Inflammatory macrophage treated with lipopolysaccharide for 4 hours (primary cell): ENCODE measurements at regions not wholly inside any gene's neighbourhood (a gene's known extent, or its start where the extent isn't known, plus 50 kb on each side); places are given as distances from the start of the nearest gene placed in this dataset.

Experiments
- DNase-seq: peaks from one replicate; pipeline ENCODE4 v3.0.0-alpha.2; 2020

GRCh38 chr2:78634425-78634824 is 391.1 kb upstream of the REG3G start:
- DNase-seq: no peak

DNA sequence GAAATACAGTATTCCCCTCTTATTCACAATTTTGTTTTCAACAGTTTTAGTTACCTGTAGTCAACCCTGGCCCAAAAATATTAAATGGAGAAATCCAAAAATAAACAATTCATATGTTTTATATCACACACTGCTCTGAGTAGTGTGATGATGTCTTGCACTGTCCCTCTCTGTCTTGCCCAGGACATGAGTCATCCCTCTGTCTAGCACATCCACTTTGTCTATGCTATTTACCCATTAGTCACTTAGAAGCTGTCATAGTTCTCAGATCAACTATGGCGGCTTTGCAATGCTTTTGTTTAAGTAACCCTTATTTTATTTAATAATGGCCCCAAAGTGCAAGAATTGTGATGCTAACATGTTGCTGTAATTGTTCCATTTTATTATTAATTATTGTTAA is 380.6 kb upstream of the REG3G start:
- DNase-seq: no peak

DNA sequence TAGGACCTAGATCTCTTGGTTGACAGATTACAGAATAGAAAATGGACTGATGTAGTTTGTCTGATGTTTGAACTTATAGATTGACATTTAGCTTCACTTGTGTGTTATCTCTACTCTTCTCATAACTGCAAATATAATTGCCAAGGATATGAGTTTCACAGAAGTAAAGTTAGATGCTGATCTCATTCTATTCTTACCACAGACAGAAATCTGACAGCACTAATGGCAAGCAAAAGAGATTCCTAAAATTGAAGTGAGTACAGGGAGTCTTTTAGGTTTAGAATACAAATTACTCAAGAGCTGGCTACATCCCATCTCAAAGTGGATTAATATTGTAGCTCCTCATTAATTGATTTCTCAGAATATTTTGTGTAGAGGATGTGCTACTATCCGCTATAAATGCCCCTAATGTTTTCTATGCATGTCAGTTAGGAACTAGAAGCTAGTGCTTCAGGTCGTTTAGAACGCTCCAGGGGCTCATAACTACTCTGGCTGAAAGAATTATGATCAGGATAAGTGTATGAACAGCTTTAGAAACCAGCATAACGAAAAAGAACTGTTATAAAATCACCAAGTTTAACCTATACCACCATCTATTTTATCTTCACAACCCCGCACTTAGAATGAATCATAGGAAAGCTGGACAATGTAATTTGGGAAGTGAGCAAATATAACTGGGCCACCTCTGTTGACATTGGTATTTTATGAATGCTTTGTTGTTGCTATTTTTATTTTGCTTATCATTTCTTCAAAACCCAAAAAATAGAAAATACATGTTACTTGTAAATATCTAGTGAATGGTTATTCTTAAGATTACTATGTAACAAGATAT is 378.8 kb upstream of the REG3G start:
- no peak for DNase-seq

- no peak for DNase-seq
Observed at GRCh38 chr2:78648558-78648957, 376.9 kb upstream of the REG3G start.

DNA sequence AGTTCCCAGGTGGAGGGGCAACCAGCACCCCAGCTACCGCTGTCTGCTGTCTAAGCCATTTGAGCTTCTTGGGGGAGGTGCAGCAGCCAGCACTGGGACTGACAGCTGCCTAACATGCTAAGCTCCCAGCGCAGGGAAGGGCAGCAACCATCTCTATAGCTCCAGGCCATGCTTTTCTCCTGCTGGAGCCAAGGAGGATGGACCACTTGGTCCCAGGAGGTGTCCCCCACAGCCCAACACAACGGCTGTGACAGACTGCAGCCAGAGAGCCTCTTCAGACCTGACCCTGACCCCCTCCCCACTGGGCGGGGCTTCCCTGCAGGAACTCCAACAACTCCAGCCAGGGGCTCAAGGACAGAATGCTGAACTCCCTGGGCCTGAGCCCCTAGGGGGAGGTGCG is 370.6 kb upstream of the REG3G start:
- no peak for DNase-seq

GRCh38 chr2:78676921-78677696 is 348.4 kb upstream of the REG3G start:
- DNase-seq: no peak

DNA sequence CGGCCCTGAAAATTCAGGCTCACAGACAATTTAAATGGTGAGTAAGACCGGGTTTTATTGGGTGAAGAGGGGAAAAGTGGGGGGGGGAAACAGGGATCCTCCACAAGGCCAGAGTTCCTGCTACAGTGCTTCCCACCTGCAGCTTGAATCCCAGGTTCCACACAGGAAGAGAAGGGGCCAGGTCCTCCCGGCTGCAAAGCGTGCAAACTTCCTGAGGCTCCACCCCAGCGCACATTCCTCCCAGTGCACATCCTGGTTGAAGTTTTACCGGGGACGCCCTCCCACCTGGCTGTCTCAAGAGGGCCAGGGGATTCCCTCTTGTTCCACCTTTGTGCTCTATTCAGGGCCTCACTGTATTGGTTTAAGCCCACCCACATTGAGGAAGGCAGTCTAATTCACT is 347.7 kb upstream of the REG3G start:
- no peak for DNase-seq

- no peak for DNase-seq
Observed at GRCh38 chr2:78681386-78681785, 344.1 kb upstream of the REG3G start.

DNA sequence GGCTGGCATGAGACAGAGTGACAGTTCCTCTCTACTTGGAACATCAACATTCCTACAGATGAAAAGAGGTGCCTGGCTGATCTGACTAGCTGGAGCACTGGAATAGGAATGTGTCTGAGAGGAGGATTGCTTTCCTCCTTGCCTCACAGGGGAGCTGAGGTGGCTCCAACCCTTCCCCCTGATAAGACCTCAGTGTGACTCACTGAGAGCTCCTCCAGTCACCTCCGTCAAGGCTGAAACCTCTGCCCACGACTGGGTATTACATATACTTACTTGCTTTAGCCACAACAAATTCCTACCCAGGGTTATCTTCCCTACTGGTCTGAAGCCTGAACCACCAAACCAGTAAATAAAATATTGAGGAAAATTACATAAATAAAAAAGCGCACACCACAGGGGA is 342.7 kb upstream of the REG3G start:
- DNase-seq: no peak

DNA sequence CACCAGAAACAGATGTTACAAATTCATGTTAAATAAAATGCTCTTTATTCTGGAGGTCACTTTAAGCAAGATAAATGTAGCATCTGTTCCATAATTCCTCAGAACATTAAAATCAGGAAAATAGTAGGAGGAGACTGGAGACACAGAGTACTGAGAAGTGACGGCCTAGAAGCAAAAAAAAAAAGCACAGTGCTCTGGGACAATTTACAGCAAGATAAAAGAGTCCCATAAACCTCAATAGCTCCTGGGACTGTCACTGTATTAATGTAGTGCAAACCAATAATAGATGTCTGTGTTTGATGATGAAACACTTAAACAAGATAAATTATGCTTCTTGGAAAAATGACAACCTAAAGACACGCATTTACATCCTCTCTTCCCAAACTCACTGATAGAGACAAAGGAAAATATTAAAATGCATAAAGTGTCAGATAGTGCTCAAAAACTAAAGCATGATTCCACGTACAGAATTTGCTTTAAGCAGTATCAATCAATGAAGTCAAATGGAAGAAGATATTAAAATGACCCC is 338.8 kb upstream of the REG3G start:
- DNase-seq: no peak

- DNase-seq: no peak
Observed at GRCh38 chr2:78699696-78700095, 325.8 kb upstream of the REG3G start.

DNA sequence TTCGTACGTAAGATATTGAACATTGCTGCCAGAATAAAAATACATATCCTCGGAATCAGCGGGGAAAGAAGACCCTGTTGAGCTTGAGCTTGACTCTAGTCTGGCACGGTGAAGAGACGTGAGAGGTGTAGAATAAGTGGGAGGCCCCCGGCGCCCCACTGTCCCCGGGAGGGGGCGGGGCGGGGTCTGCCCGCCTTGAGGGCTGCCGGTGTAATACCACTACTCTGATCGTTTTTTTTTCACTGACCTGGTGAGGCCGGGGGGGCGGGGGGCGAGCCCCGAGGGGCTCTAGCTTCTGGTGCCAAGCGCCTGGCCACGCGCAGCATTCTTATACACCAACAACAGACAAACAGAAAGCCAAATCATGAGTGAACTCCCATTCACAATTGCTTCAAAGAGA is 324.0 kb upstream of the REG3G start:
- no peak for DNase-seq

DNA sequence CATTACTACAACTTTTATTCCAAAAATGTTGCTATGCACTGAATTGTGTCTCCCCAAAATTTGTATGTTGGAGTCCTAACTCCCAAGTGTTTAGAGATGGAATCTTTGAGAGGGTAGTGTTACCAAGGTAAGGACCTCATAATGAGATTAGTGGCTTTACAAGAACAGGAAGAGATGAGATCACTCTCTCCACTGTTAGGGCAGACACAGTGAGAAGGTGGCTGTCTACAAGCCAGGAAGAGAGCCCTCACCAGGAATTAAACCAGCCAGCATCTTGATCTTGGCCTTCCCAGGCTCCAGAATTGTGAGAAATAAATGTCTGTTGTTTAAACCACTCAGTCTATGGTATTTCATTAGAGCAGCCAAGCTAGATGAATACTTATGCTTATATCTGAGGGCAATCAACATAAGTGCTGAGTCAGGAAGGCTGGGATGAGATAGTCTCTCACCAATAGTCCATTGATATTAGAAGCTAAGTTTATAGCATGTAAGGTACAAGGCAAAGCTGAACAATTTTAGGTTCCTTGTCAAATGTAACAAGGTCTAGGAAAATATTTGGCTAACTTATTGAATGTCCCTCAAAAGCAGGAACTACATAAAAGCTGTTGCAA is 317.6 kb upstream of the REG3G start:
- DNase-seq: no peak

- DNase-seq: no peak
Observed at GRCh38 chr2:78710632-78711375, 314.7 kb upstream of the REG3G start.

GRCh38 chr2:78715293-78715692 is 310.2 kb upstream of the REG3G start:
- no peak for DNase-seq

GRCh38 chr2:78718024-78718423 is 307.5 kb upstream of the REG3G start:
- no peak for DNase-seq

DNA sequence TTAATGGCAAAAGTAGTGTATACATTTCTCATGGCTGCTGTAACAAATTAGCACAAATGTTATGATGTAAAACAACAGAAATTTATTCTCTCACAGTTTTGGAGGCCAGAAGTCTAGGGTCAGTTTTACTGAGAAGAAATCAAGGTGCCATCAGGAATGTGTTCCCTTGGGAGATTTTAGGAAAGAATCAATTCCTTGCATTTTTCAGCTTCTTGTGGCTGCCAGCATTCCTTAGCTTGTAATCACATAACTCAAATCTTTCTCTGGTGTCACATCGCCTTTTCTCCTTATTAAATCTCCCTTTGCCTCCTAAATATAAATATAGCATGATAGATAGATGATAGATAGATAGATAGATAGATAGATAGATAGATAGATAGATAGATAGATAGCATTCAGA is 307.0 kb upstream of the REG3G start:
- DNase-seq: no peak

DNA sequence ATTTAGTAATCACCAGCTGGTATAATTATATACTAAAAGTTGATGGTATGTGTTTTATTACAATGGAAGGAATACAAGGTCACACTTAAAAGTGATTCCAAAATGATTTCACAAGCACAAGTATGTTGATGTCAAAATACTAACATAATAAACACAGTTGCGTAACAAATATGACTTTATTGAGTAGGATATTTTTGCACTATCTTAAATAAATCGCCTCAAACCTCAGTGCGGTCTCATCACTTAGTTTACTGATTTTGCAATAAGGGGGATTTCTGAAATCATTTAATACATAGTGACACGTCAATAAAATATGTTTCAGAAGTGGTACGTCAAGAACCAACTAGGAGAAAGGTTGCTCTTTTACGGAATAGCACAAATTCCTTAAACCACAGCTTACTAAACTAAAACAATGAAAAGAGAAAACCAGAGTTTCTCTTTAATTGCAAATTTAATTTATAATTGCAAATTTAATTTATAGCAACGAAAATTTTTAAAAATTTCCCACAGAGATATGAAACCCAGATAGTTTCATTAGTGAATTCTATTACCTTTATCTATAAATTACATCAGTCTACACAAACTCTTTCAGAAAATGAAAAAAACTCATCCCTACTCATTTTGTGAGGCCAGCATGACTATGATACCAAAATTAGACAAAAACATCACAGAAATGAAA is 304.0 kb upstream of the REG3G start:
- DNase-seq: no peak

- no peak for DNase-seq
Observed at GRCh38 chr2:78734221-78734620, 291.3 kb upstream of the REG3G start.

- DNase-seq: no peak
Observed at GRCh38 chr2:78739282-78739681, 286.2 kb upstream of the REG3G start.

GRCh38 chr2:78749638-78750037 is 275.9 kb upstream of the REG3G start:
- no peak for DNase-seq

DNA sequence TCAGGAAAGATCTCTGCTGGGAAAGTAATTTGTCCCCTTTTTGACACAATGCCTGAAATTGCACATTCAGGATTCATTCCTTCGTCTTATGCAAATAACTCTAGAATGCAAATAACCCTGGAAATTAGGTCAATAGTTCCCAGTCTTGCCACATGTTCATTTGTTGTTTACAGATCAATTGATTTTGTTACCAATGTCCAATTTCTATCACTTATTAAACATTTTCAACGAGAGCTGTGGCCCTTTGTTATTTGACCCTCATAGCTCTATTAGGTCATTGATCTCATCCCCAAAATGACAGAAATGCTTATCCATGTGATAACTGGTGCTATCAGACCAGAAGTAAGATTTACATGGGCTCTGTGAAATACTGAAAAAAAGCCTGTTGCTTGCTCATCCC is 275.3 kb upstream of the REG3G start:
- no peak for DNase-seq
